ENCODE measurements at regions not wholly inside any gene's neighbourhood (a gene's known extent, or its start where the extent isn't known, plus 50 kb on each side); places are given as distances from the start of the nearest gene placed in this dataset.

- TF ChIP-seq, protein P1, sequence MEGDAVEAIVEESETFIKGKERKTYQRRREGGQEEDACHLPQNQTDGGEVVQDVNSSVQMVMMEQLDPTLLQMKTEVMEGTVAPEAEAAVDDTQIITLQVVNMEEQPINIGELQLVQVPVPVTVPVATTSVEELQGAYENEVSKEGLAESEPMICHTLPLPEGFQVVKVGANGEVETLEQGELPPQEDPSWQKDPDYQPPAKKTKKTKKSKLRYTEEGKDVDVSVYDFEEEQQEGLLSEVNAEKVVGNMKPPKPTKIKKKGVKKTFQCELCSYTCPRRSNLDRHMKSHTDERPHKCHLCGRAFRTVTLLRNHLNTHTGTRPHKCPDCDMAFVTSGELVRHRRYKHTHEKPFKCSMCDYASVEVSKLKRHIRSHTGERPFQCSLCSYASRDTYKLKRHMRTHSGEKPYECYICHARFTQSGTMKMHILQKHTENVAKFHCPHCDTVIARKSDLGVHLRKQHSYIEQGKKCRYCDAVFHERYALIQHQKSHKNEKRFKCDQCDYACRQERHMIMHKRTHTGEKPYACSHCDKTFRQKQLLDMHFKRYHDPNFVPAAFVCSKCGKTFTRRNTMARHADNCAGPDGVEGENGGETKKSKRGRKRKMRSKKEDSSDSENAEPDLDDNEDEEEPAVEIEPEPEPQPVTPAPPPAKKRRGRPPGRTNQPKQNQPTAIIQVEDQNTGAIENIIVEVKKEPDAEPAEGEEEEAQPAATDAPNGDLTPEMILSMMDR (IDR thresholded peaks at IDR 0.05): no peak
- TF ChIP-seq ZFX (IDR thresholded peaks at IDR 0.05; ENCODE audit: borderline replicate concordance): no peak
These were observed 979.5 kb downstream of the MAT2B start for GRCh38 chr5:164484948-164485347.
